IPS DF 6.9 (cell line): ENCODE measurements at regions not wholly inside any gene's neighbourhood (a gene's known extent, or its start where the extent isn't known, plus 50 kb on each side); places are given as distances from the start of the nearest gene placed in this dataset.

Experiments
- DNase-seq: peaks from one replicate; pipeline ENCODE4 v3.0.0-alpha.2; 2013; ENCODE audit warnings: low read depth, low spot score
- H3K27ac ChIP-seq: one replicate; pipeline ENCODE4 v1.5.1; 2013; ENCODE audit warnings: low read length, control low read depth
- H3K27me3 ChIP-seq: 2 replicates; pipeline ENCODE4 v1.6.1; 2013; ENCODE audit warnings: mild to moderate bottlenecking, low read length; ENCODE audit not compliant: control insufficient read depth, insufficient read depth
- H3K36me3 ChIP-seq: 2 replicates; pipeline ENCODE4 v1.6.1; 2013; ENCODE audit warnings: low read length; ENCODE audit not compliant: control insufficient read depth, insufficient read depth
- H3K4me1 ChIP-seq: 2 replicates; pipeline ENCODE4 v1.6.1; 2013; ENCODE audit warnings: low read length; ENCODE audit not compliant: control insufficient read depth, insufficient read depth
- H3K4me3 ChIP-seq: 2 replicates; pipeline ENCODE4 v1.5.1; 2013; ENCODE audit warnings: mild to moderate bottlenecking, low read length
- H3K9me3 ChIP-seq: 2 replicates; pipeline ENCODE4 v1.6.1; 2013; ENCODE audit warnings: low read length, inconsistent platforms; ENCODE audit not compliant: control insufficient read depth, insufficient read depth
- WGBS: extraction: QIAGEN DNeasy Blood & Tissue Kit; methylation state at CpG from one replicate; pipeline ENCODE4 v1.1.7; 2013; ENCODE audit warnings: mixed read lengths, missing lambda C conversion rate; ENCODE audit not compliant: insufficient read length, insufficient coverage; 5-methylcytosine and 5-hydroxymethylcytosine counted together

DNA sequence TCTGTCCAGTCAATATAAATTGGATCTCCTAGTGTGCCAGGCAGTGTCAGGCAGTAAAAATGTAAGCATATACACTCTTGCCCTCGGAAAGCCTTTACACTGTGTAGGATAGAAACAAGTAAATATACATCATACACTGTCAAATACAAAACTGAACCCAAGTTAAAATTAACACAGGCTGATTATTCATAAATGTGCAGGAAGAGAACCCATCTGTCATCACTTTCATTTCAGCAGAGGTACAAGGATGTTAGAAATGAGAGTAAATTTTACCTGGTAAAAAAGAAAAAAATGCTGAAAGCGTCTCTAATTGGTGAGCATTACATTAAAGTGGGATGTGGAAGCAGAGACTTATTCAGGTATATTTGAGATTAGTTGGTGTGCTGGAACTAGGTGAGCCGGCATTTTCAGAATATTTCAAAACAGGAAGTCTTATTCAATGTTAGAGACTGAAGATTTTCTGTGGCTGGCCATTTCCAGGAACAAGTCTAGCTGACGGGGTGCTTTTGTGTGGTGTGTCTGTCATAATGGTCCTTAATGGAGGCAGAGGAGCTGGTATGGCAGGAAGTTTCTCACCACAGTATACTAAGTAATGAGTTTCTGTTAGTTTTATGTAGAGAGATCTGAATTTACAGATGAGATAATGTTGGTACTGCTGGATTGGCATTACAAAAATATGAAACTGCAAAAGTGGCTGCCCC is 192.6 kb downstream of the CASP12 start:
- WGBS = no CpG with 5 or more reads among the region's 4 CpGs
- Histone ChIP-seq H3K27me3 (no peaks in the 10 kb centered on the region), H3K36me3 (no peaks in the 10 kb centered on the region), H3K27ac (no peak overlapping the region), H3K4me1 (no peaks in the 10 kb centered on the region), H3K9me3 (no peaks in the 10 kb centered on the region), H3K4me3 (no peak overlapping the region)
- DNase-seq = no peak

DNA sequence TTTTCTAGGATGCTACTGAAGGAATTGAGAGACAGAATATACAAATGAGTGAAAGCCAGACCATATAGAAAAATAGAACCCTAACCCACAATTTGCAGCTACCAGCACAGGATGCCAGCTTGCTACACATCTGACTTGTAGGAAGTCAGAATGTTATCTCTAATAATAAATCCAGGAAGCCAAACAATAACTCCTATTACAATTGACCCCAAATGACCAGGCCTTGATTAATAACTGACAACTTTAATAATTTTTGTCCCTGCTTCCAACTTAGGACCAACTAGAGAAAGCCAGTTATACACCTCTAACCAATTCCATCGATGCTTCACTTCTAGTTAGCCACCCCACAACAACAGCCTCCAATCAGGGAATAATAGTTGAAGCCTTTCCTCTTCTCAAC is 193.4 kb downstream of the CASP12 start:
- H3K36me3 ChIP-seq = no peaks in the 10 kb centered on the region
- no peak overlapping the region for H3K4me3 ChIP-seq
- no peak overlapping the region for H3K27ac ChIP-seq
- WGBS = no CpG with 5 or more reads among the region's 1 CpG
- no peaks in the 10 kb centered on the region for H3K27me3 ChIP-seq
- DNase-seq = no peak
- H3K9me3 ChIP-seq = no peaks in the 10 kb centered on the region
- H3K4me1 ChIP-seq = no peaks in the 10 kb centered on the region

DNA sequence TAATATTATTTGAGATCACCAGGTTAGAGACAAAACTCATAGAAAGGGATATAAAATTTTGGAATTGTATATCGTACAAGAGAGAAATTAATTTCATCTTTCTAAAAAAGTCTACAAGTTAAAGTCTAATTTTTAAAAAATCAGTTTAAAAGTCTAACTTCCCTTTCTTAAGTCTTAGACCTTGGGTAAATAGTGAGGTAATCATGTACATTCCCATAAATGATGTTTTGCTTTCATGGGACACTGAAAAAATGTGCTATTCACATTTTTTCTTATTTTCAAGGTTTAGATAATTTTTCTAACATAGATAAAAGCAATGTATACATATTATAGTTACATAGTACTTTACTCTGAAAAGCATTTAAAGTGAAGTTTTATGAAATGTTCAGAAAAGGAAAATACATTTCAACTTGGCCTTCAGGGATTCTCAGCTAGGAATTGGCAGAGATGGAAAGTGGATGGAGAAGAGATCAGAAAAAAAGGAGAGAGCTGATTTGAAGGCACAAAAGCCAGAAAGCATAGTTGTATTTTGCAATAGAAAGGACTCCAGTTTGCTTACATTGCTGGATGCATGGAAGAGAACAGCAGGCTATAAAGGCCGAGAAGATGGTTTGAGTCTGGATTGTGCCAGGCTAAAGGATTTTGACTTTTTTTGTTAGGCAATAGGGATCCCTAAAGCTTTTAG is 194.0 kb downstream of the CASP12 start:
- no peak for DNase-seq
- H3K36me3 ChIP-seq = no peaks in the 10 kb centered on the region
- no peak overlapping the region for H3K4me3 ChIP-seq
- no CpG with 5 or more reads among the region's 2 CpGs for WGBS
- H3K4me1 ChIP-seq = no peaks in the 10 kb centered on the region
- no peaks in the 10 kb centered on the region for H3K27me3 ChIP-seq
- H3K27ac ChIP-seq = no peak overlapping the region
- H3K9me3 ChIP-seq = no peaks in the 10 kb centered on the region

DNA sequence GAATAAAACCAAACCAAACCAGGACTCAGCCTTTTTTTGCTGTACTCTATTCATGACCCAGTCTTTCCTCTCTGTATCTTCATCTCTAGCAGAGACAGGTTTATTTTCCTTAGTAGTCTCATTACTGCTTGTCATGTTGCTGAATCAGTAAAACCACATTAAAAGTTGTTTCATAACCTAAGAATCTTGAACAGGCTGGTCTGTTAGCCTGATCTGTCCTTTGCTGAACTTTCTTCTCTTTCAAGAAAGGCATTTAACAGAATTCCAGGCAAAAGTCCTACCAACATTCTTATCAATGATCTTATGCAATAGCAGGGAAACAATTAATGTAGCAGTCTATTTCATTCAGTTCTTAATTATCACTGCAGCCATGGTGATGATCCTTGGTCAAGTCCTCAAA is 197.7 kb downstream of the CASP12 start:
- Histone ChIP-seq H3K27me3 (no peaks in the 10 kb centered on the region), H3K4me1 (no peaks in the 10 kb centered on the region), H3K36me3 (no peaks in the 10 kb centered on the region), H3K9me3 (no peaks in the 10 kb centered on the region), H3K4me3 (no peak overlapping the region), H3K27ac (no peak overlapping the region)
- no peak for DNase-seq

DNA sequence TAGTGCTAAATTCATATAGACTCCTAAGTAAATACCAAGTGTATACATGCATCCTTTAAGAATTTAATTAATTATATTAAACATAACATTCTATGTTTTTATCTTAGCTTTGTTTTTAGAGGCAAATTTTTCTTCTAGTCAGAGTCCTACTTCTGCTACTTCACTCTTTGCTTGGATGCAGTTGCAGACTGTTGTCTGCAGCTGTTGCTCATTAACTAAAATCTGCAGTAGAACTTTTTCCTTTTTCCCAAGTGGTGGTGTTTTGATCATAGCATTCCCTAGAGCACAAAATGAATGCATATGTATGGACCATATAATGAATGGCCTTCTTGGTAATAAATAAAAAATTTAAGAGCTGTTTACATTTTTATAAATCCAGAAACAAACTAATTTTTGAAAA is 198.3 kb downstream of the CASP12 start:
- Histone ChIP-seq H3K4me3 (no peak overlapping the region), H3K27ac (no peak overlapping the region), H3K9me3 (no peaks in the 10 kb centered on the region), H3K4me1 (no peaks in the 10 kb centered on the region), H3K36me3 (no peaks in the 10 kb centered on the region), H3K27me3 (no peaks in the 10 kb centered on the region)
- no peak for DNase-seq

DNA sequence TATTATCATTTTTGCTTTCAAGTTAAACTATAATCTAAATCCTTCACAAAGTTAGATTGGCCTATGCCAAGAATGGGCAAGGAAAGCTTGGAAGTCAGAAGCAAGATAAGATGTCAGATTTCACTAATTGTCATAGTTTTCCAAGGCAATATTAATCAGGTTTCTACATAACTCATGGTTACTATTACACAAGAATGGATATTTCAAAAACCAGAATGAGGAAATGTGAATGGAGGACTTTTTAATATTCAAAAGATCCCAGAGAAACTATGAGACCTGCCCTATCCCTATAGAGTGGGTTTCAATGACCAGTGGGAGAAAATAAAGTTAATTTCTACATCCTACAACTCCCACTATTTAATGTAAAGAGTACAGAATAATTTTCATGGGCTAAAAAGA is 203.2 kb downstream of the CASP12 start:
- Histone ChIP-seq H3K4me3 (no peak overlapping the region), H3K27ac (no peak overlapping the region), H3K4me1 (no peaks in the 10 kb centered on the region; the same call in 1 of the 2 replicates), H3K27me3 (no peaks in the 10 kb centered on the region), H3K9me3 (no peaks in the 10 kb centered on the region), H3K36me3 (no peaks in the 10 kb centered on the region)
- no peak for DNase-seq

DNA sequence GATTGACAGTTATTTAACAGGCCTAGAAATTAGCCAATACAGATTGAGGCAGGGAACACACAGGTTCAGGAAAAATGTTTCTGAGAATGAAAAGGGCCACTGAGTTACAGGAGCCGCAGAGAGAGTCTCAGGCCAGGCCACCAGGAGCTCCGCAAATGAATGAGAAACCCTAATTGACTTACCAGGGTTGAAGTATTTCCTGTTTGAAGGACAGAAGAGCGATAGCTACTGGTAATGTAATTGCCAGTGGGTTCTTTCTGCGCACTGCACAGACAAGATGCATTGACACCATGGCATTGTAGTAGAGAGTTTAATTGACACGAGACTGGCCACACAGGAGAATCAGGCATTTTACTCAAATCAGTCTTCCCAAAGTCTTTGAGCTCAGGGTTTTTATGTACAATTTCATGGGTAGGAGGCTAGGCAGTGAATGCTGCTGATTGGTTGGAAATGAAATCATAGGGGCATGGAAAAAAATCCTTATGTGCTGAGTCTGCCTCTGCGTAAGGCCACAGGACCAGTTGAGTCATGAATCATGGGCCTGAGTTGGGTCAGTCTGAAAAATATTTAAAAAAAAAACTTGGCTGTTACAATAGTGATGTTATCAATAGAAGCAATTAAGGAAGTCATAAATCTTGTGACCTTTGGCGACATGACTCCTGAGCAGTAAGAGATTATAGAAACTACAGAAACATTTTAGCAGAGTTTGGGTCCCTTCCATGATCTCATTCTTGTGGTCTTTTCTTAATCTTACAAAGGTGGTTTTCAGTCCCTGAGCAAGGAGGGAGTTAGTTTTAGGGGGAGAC is 203.8 kb downstream of the CASP12 start:
- no peak overlapping the region for H3K4me3 ChIP-seq
- no peaks in the 10 kb centered on the region; the same call in 1 of the 2 replicates for H3K4me1 ChIP-seq
- no peaks in the 10 kb centered on the region for H3K36me3 ChIP-seq
- H3K27me3 ChIP-seq = no peaks in the 10 kb centered on the region
- H3K27ac ChIP-seq = no peak overlapping the region
- no peak for DNase-seq
- no CpG with 5 or more reads among the region's 7 CpGs for WGBS
- H3K9me3 ChIP-seq = no peaks in the 10 kb centered on the region

DNA sequence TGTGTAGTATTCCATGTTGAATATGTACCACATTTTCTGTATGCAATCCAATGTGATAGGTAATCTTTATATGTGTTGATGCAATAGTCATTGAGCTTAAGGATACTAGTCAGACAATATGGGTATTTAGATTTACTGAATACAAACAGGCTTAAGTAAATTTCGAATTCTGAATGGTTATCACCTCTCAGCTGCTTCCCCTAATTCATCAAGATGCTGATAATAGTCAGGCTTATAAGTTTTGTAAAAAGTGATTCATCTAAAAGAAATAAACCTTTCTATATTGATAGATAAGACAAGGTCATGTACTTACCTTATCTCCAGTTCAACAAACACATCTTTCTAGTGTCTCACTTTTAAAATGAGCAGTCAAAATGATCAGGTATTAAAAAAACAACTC is 205.5 kb downstream of the CASP12 start:
- H3K27ac ChIP-seq = no peak overlapping the region
- peaks cover 2% of the 10 kb centered on the region; the same call in 1 of the 2 replicates for H3K4me1 ChIP-seq
- no peaks in the 10 kb centered on the region for H3K36me3 ChIP-seq
- no CpG with 5 or more reads among the region's 1 CpG for WGBS
- DNase-seq = no peak
- no peaks in the 10 kb centered on the region for H3K9me3 ChIP-seq
- no peak overlapping the region for H3K4me3 ChIP-seq
- H3K27me3 ChIP-seq = no peaks in the 10 kb centered on the region

DNA sequence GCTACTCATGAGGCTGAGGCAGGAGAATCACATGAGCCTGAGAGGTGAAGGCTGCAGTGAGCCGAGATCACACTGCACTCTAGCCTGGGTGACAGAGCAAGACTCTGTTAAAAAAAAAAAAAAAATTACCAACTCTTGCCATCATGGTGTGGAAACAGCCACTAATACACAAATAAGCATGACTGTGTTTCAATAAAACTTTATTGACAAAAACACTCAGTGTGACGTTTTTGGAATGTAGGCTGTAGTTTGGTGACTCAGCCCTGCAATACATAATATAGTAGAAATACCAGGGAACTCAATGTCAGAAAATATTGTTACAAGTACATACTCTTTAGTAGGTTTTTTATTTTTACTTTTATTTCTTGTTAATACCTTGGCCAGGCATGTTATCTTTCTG is 207.1 kb downstream of the CASP12 start:
- no peak for DNase-seq
- H3K36me3 ChIP-seq = no peaks in the 10 kb centered on the region
- H3K27me3 ChIP-seq = no peaks in the 10 kb centered on the region
- H3K4me3 ChIP-seq = no peak overlapping the region
- no peak overlapping the region for H3K27ac ChIP-seq
- WGBS = no CpG with 5 or more reads among the region's 2 CpGs
- H3K4me1 ChIP-seq = peaks cover 2% of the 10 kb centered on the region; the same call in 1 of the 2 replicates
- no peaks in the 10 kb centered on the region for H3K9me3 ChIP-seq

DNA sequence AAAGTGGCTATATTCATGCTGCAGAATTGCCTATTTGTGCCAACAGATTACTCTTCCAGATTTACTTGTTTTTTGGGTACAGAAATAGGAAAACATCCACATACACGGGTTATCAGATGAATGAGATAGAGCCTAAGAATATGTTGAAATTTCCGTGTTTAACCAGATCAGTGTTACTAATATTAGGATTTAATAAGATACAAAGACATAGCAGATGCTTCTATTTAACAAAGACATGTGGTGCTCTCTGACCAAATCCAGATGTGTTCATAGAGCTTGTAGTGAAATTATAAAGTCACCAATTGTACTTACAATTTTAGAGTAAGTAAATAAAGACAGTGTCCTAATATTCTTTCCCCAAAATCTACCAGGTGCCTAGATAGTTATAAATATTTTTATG is 208.0 kb downstream of the CASP12 start:
- no CpG with 5 or more reads among the region's 2 CpGs for WGBS
- Histone ChIP-seq H3K4me3 (no peak overlapping the region), H3K27ac (no peak overlapping the region), H3K9me3 (no peaks in the 10 kb centered on the region), H3K36me3 (no peaks in the 10 kb centered on the region), H3K4me1 (peaks cover 2% of the 10 kb centered on the region; the same call in 1 of the 2 replicates), H3K27me3 (no peaks in the 10 kb centered on the region)
- no peak for DNase-seq
